SU-DHL-6 (cell line): ENCODE measurements at regions not wholly inside any gene's neighbourhood (a gene's known extent, or its start where the extent isn't known, plus 50 kb on each side); places are given as distances from the start of the nearest gene placed in this dataset.

ENCODE experiments used
- CTCF ChIP-seq: fragments of 200-600 bp; sonication (generic); IDR thresholded peaks from one replicate; pipeline ENCODE4 v1.5.1; 2017; ENCODE audit warnings: antibody characterized with exemption, mild to moderate bottlenecking, low read length, moderate library complexity; ENCODE audit not compliant: insufficient read depth, poor library complexity, severe bottlenecking
- EZH2phosphoT487 ChIP-seq: fragments of 200-600 bp; sonication (generic), shearing (Covaris generic); conservative IDR thresholded peaks from 2 replicates; pipeline ENCODE4 v1.6.1; 2018; ENCODE audit warnings: mild to moderate bottlenecking, antibody characterized with exemption, low read length, moderate library complexity, mixed read lengths

DNA sequence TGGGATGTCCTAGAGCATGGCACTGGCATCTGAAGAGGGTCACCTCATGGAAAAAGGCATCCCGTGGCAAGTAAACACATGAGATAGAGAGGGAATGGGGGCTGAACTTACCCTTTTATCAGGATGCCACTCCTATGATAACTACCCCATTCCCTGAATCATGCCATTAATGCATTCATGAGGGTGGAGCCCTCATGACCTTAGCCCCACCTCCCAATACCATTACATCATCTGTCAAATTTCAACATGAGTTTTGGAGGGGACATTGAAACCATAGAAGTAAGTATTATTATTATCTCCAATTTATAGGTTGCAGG, 65.2 kb downstream of the MTNR1B start:
- no peak for TF ChIP-seq EZH2phosphoT487
- TF ChIP-seq CTCF = no peak
